GM12878 (cell line): ENCODE measurements at regions not wholly inside any gene's neighbourhood (a gene's known extent, or its start where the extent isn't known, plus 50 kb on each side); places are given as distances from the start of the nearest gene placed in this dataset.

Experiments used
- ATAC-seq: fragments of 200-7000 bp; cut with Tn5 transposase; 3 replicates; pipeline ENCODE4 v1.9.1; 2020; ENCODE audit warnings: mild to moderate bottlenecking, moderate library complexity
- BruUV-seq: library from RNA; stranded (reverse); fragments of 400-500 nt; replicated peaks from 2 replicates; lab custom pipeline; 2021; lab: Mats Ljungman, UMichigan
- CTCF ChIA-PET: fragments of 300-600 bp; sonication (Branson Sonifier 250); formaldehyde crosslinking; extraction: SDS; loops from one replicate; lab custom pipeline; 2021; ENCODE audit warnings: inconsistent platforms; lab: Yijun Ruan, JAX
- POLR2A ChIA-PET: fragments of 350-600 bp; formaldehyde crosslinking; extraction: SDS; loops from one replicate; lab custom pipeline; 2021; ENCODE audit warnings: inconsistent platforms; lab: Charles Lee
- RAD21 ChIA-PET: fragments of 300-600 bp; sonication (Branson Sonifier 250); formaldehyde crosslinking; loops from one replicate; lab custom pipeline; 2023; ENCODE audit warnings: antibody characterized with exemption; ENCODE audit not compliant: unreplicated experiment; lab: Charles Lee
- SMC1A ChIA-PET: fragments of 300-600 bp; sonication (Branson Sonifier 250); formaldehyde crosslinking; loops from one replicate; lab custom pipeline; 2023; ENCODE audit not compliant: unreplicated experiment, uncharacterized antibody; lab: Charles Lee
- DNase-seq: peaks from one replicate; pipeline ENCODE4 v3.0.0-alpha.2; 2011; ENCODE audit warnings: low read depth, low spot score
- FAIRE-seq: peaks from 3 replicates; lab custom pipeline; 2011; peaks lifted over from hg19 to GRCh38; lab: Jason Lieb, UNC
- H2AFZ ChIP-seq: 2 replicates; pipeline ENCODE4 v1.6.0; 2011; ENCODE audit warnings: low read depth, low read length, control low read depth; ENCODE audit not compliant: control insufficient read depth
- H3K27ac ChIP-seq: 2 replicates; pipeline ENCODE4 v1.5.1; 2011; ENCODE audit warnings: control low read depth; ENCODE audit not compliant: control insufficient read depth, insufficient read depth
- H3K27me3 ChIP-seq, 2 experiments: replicated peaks in 1 of 2; 2 replicates each; pipeline versions ENCODE4 v1.6.0 to v1.6.1; 2011; ENCODE audit warnings: low read length in 1 of 2; ENCODE audit not compliant: control insufficient read depth in 2 of 2, insufficient read depth in 2 of 2
- H3K36me3 ChIP-seq, 2 experiments: 2 replicates each; pipeline ENCODE4 v1.5.1; 2011; ENCODE audit warnings: low read length in 1 of 2; ENCODE audit not compliant: control insufficient read depth in 2 of 2, insufficient read depth in 2 of 2
- H3K4me1 ChIP-seq: 2 replicates; pipeline ENCODE4 v1.6.1; 2011; ENCODE audit warnings: mild to moderate bottlenecking, low read length, moderate library complexity, mixed read lengths; ENCODE audit not compliant: control insufficient read depth, insufficient read depth
- H3K4me2 ChIP-seq: 2 replicates; pipeline ENCODE4 v1.6.0; 2011; ENCODE audit warnings: control low read depth; ENCODE audit not compliant: control insufficient read depth, insufficient read depth
- H3K4me3 ChIP-seq: fragments of 200-600 bp; sonication (generic); 2 replicates; pipeline ENCODE4 v1.5.1; 2016
- H3K79me2 ChIP-seq: 2 replicates; pipeline ENCODE4 v1.6.0; 2011; ENCODE audit warnings: low read length; ENCODE audit not compliant: control insufficient read depth, insufficient read depth
- H3K9ac ChIP-seq: 2 replicates; pipeline ENCODE4 v1.8.0; 2011; ENCODE audit warnings: low read length, control low read depth, mixed read lengths; ENCODE audit not compliant: control insufficient read depth, insufficient read depth
- H3K9me3 ChIP-seq: replicated peaks from 3 replicates; pipeline ENCODE4 v1.5.1; 2011; ENCODE audit warnings: mild to moderate bottlenecking, low read length; ENCODE audit not compliant: control insufficient read depth, insufficient read depth
- H4K20me1 ChIP-seq: 2 replicates; pipeline ENCODE4 v1.6.0; 2011; ENCODE audit not compliant: control insufficient read depth, insufficient read depth
- BCLAF1 ChIP-seq: fragments of 450-650 bp; IDR thresholded peaks from 2 replicates; pipeline ENCODE4 v1.6.1; 2017; ENCODE audit warnings: antibody characterized with exemption, mild to moderate bottlenecking, moderate library complexity
- CEBPB ChIP-seq, 2 experiments: fragments of 150-350 bp in 1 of 2; IDR thresholded peaks; 2 replicates each; pipeline ENCODE4 v1.6.1; 2012 to 2014; ENCODE audit warnings: low read depth in 2 of 2, low read length in 2 of 2, borderline replicate concordance in 1 of 2, inconsistent platforms in 1 of 2
- CHD1 ChIP-seq: IDR thresholded peaks from 2 replicates; pipeline ENCODE4 v1.6.1; 2012; ENCODE audit warnings: low read depth, low read length, improper control_type of control experiment
- CREM ChIP-seq: IDR thresholded peaks from 2 replicates; pipeline ENCODE4 v1.6.1; 2014; ENCODE audit warnings: antibody characterized with exemption, low read depth
- EP300 ChIP-seq, 2 experiments: fragments of 150-350 bp in 1 of 2; IDR thresholded peaks; 2 replicates each; pipeline ENCODE4 v1.6.1; 2011 to 2012; ENCODE audit warnings: low read depth in 2 of 2, low read length in 2 of 2, borderline replicate concordance in 1 of 2, improper control_type of control experiment in 1 of 2, inconsistent platforms in 1 of 2; ENCODE audit not compliant: control insufficient read depth in 1 of 2
- FOXK2 ChIP-seq: fragments of 450-650 bp; IDR thresholded peaks from 2 replicates; pipeline ENCODE4 v1.6.1; 2017; ENCODE audit warnings: mild to moderate bottlenecking, moderate library complexity
- IKZF2 ChIP-seq, 2 experiments: fragments of 450-650 bp; IDR thresholded peaks; 2 replicates each; pipeline ENCODE4 v1.6.1; 2017; ENCODE audit warnings: mild to moderate bottlenecking in 2 of 2, moderate library complexity in 2 of 2
- IRF4 ChIP-seq: IDR thresholded peaks from 2 replicates; pipeline ENCODE4 v1.6.1; 2011; ENCODE audit warnings: low read depth, low read length
- KAT2A ChIP-seq: conservative IDR thresholded peaks from 2 replicates; pipeline ENCODE4 v1.6.1; 2011; ENCODE audit warnings: low read depth, low read length; ENCODE audit not compliant: control insufficient read depth
- MYC ChIP-seq: IDR thresholded peaks from 2 replicates; pipeline ENCODE4 v1.6.1; 2011; ENCODE audit warnings: mild to moderate bottlenecking, low read length, moderate library complexity, inconsistent platforms; ENCODE audit not compliant: insufficient read depth, insufficient replicate concordance, insufficient read length, severe bottlenecking
- RB1 ChIP-seq: fragments of 450-650 bp; formaldehyde crosslinking; IDR thresholded peaks from 2 replicates; pipeline ENCODE4 v1.6.1; 2017; ENCODE audit warnings: mild to moderate bottlenecking, borderline replicate concordance
- RCOR1 ChIP-seq: conservative IDR thresholded peaks from 2 replicates; pipeline ENCODE4 v1.6.1; 2012; ENCODE audit warnings: low read depth, low read length, improper control_type of control experiment
- SMAD5 ChIP-seq: IDR thresholded peaks from 2 replicates; pipeline ENCODE4 v1.6.1; 2016; ENCODE audit warnings: antibody characterized with exemption, low read depth
- TBL1XR1 ChIP-seq: IDR thresholded peaks from 2 replicates; pipeline ENCODE4 v1.6.1; 2012; ENCODE audit warnings: low read depth, low read length, improper control_type of control experiment
- YY1 ChIP-seq: IDR thresholded peaks from 2 replicates; pipeline ENCODE4 v1.6.1; 2011; ENCODE audit warnings: low read depth, mild to moderate bottlenecking, low read length
- ZSCAN29 ChIP-seq: fragments of 450-650 bp; IDR thresholded peaks from 2 replicates; pipeline ENCODE4 v1.6.1; 2017; ENCODE audit warnings: mild to moderate bottlenecking, moderate library complexity
- WGBS: methylation state at CpG from one replicate; pipeline ENCODE4 v1.1.6; 2016; ENCODE audit warnings: low lambda C conversion rate; ENCODE audit not compliant: insufficient replicate concordance, insufficient coverage; ENCODE audit errors: missing lambda C conversion rate; 5-methylcytosine and 5-hydroxymethylcytosine counted together
- in situ Hi-C: fragments of 300-500 bp; cut with MboI; formaldehyde crosslinking; loops from 9 replicates; pipeline ENCODE4 v1.14.3; 2018; ENCODE audit warnings: mixed read lengths
- intact Hi-C: fragments of 100-400 bp; cut with micrococcal nuclease; formaldehyde crosslinking; loops from one replicate; pipeline ENCODE4 v1.14.2; 2022; ENCODE audit not compliant: unreplicated experiment
- TF ChIP-seq, protein P1 (sequence below): fragments of 450-650 bp; IDR thresholded peaks from 2 replicates; pipeline ENCODE4 v1.6.1; 2017; ENCODE audit warnings: mild to moderate bottlenecking, moderate library complexity

DNA sequence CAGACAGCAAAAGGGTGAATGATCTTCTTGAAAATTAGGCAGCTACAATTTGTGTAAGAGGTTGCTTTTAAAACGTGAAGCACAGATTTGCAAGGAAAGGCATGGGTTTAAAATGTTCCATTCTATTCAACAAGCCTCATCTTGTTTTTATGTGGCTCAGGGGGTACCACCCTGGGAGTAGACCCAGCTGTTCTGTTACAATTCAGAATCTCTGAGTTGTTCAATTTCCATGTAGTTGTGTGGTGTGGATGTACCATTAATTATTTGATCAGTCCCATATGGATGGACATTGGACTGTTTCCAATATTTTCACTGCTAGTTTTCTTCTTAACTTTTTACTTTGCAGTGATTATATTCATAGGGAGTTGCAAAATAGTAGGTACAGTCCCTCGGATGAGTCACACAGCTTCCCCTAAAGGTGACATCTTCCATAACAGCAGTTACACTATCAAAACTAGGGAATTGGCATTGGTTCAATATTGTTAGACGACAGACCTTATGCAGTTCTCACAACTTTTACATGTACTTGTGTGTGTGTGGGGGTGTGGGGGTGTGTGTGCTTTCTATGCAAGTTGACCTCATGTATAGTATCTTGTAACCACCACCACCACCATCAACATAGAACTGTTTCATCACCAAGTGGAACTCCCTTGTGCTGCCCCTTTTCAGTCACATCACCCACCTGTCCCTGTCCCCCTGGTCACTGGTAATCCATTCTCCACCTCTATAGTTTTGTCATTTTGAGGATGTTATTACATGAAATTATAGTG lies 59.0 kb upstream of the CAPRIN2 start (continued):
- no peak for TF ChIP-seq YY1
- no peak for TF ChIP-seq IRF4
- TF ChIP-seq, all 136 proteins: peak for 0

GRCh38 chr12:30811966-30812365 lies 57.2 kb upstream of the CAPRIN2 start:
- H3K27me3 ChIP-seq, result no peaks in the 10 kb centered on the region
- in situ Hi-C loops (no loop called here), intact Hi-C loops (no loop called here)
- H3K79me2 ChIP-seq, result no peaks in the 10 kb centered on the region
- no peak overlapping the region for H3K4me3 ChIP-seq
- H3K36me3 ChIP-seq, result no peaks in the 10 kb centered on the region
- H3K9me3 ChIP-seq, result no peaks in the 10 kb centered on the region
- no TSS peak for BruUV-seq
- H2AFZ ChIP-seq, result no peak overlapping the region
- H3K4me2 ChIP-seq, result no peak overlapping the region
- no peak for ATAC-seq
- 0% methylated on average over 3 of the region's 4 CpGs for WGBS
- H4K20me1 ChIP-seq, result no peaks in the 10 kb centered on the region
- no peak for DNase-seq
- no peak overlapping the region for H3K27ac ChIP-seq
- H3K4me1 ChIP-seq, result no peaks in the 10 kb centered on the region
- POLR2A ChIA-PET, result no interaction called here
- FAIRE-seq, result no peak
- SMC1A ChIA-PET, result interaction anchor here (1.2 kb wide), 1 partner anchor 20 kb away, joined by 3 read pairs; no protein-coding TSS in a partner anchor
- CTCF ChIA-PET, result interaction anchor here (0.6 kb wide), 1 partner anchor 1747 kb away, joined by 3 read pairs; no protein-coding TSS in a partner anchor
- H3K9ac ChIP-seq, result no peak overlapping the region
- RAD21 ChIA-PET, result no interaction called here
- TF ChIP-seq MYC (no peak), SMAD5 (no peak), CREM (no peak), EP300 (IDR thresholded peaks at IDR 0.05; ENCODE audit: borderline replicate concordance in 1 of 2, control insufficient read depth in 1 of 2, low read depth in 2 of 2, low read length in 2 of 2) (no peak), CEBPB (IDR thresholded peaks at IDR 0.05; ENCODE audit: borderline replicate concordance in 1 of 2, low read depth in 2 of 2, low read length in 2 of 2) (no peak), FOXK2 (no peak), IKZF2 (IDR thresholded peaks at IDR 0.05) (no peak), CHD1 (no peak), BCLAF1 (no peak), KAT2A (no peak), RCOR1 (no peak), TBL1XR1 (no peak), ZSCAN29 (no peak), RB1 (no peak)
- TF ChIP-seq, protein P1, sequence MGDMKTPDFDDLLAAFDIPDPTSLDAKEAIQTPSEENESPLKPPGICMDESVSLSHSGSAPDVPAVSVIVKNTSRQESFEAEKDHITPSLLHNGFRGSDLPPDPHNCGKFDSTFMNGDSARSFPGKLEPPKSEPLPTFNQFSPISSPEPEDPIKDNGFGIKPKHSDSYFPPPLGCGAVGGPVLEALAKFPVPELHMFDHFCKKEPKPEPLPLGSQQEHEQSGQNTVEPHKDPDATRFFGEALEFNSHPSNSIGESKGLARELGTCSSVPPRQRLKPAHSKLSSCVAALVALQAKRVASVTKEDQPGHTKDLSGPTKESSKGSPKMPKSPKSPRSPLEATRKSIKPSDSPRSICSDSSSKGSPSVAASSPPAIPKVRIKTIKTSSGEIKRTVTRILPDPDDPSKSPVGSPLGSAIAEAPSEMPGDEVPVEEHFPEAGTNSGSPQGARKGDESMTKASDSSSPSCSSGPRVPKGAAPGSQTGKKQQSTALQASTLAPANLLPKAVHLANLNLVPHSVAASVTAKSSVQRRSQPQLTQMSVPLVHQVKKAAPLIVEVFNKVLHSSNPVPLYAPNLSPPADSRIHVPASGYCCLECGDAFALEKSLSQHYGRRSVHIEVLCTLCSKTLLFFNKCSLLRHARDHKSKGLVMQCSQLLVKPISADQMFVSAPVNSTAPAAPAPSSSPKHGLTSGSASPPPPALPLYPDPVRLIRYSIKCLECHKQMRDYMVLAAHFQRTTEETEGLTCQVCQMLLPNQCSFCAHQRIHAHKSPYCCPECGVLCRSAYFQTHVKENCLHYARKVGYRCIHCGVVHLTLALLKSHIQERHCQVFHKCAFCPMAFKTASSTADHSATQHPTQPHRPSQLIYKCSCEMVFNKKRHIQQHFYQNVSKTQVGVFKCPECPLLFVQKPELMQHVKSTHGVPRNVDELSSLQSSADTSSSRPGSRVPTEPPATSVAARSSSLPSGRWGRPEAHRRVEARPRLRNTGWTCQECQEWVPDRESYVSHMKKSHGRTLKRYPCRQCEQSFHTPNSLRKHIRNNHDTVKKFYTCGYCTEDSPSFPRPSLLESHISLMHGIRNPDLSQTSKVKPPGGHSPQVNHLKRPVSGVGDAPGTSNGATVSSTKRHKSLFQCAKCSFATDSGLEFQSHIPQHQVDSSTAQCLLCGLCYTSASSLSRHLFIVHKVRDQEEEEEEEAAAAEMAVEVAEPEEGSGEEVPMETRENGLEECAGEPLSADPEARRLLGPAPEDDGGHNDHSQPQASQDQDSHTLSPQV, result no peak
